ENCODE measurements at regions not wholly inside any gene's neighbourhood (a gene's known extent, or its start where the extent isn't known, plus 50 kb on each side); places are given as distances from the start of the nearest gene placed in this dataset.

DNA sequence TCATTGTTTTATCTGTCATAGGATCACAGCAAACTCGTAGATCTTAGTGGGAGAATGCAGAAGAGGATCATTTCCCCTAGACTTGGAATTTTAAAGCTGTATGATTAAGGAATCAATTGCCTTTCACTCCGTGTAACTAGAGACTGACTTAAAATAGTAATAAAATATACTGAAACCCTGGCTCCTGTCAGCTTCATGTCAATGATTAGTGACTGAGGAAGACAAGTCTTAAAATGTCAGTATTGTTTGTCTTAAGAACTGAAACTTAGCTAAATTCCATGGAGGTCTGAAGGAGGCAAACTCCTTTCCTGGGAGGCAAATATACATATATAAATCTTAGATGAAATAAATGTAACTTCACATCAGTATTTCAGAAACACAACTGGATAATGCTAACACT is 1016.7 kb upstream of the PCDH10 start:
- H3K4me3 ChIP-seq (replicated peaks in 1 of 2; ENCODE audit: low read depth in 1 of 2, low read length in 2 of 2) = no peak overlapping the region
- no peaks in the 10 kb centered on the region for H3K79me2 ChIP-seq (ENCODE audit: insufficient read depth, low read length)
- H2AFZ ChIP-seq (ENCODE audit: low read depth, low read length, poor library complexity, severe bottlenecking) = no peak overlapping the region
- no peaks in the 10 kb centered on the region for H3K9me2 ChIP-seq (ENCODE audit: insufficient read depth)
- ChIA-PET POLR2A (no interaction called here), RAD21 (ENCODE audit: low non-redundant PET in 1 of 2, low total read pairs in 2 of 2, uncharacterized antibody in 2 of 2, unreplicated experiment in 2 of 2) (no interaction called here), CTCF (no interaction called here)
- H3K4me2 ChIP-seq (ENCODE audit: low read length) = no peak overlapping the region
- no peak overlapping the region for H3K27ac ChIP-seq (ENCODE audit: low read depth, low read length)
- ATAC-seq (no peak), DNase-seq (ENCODE audit: low read depth, low spot score) (no peak)
- no peak overlapping the region for H3K9ac ChIP-seq (ENCODE audit: low read length)
- H3K27me3 ChIP-seq (ENCODE audit: insufficient read depth, low read length) = no peaks in the 10 kb centered on the region
- no peaks in the 10 kb centered on the region for H3K36me3 ChIP-seq (ENCODE audit: control insufficient read depth in 1 of 2, insufficient read depth in 2 of 2, low read length in 2 of 2)
- intact Hi-C loops (cut with micrococcal nuclease) = no loop called here
- no peaks in the 10 kb centered on the region for H3K9me3 ChIP-seq (ENCODE audit: control insufficient read depth in 1 of 2, insufficient read depth in 1 of 2, low read depth in 1 of 2, low read length in 2 of 2)
- H4K20me1 ChIP-seq (ENCODE audit: insufficient read depth) = no peaks in the 10 kb centered on the region
- no TSS peak for BruUV-seq (replicated peaks)
- H3K4me1 ChIP-seq (ENCODE audit: control insufficient read depth in 1 of 2, insufficient read depth in 2 of 2, low read length in 2 of 2) = no peaks in the 10 kb centered on the region
- TF ChIP-seq ZNF274 (IDR thresholded peaks at IDR 0.05; ENCODE audit: low read depth, low read length) = no peak
- TF ChIP-seq, protein P1, sequence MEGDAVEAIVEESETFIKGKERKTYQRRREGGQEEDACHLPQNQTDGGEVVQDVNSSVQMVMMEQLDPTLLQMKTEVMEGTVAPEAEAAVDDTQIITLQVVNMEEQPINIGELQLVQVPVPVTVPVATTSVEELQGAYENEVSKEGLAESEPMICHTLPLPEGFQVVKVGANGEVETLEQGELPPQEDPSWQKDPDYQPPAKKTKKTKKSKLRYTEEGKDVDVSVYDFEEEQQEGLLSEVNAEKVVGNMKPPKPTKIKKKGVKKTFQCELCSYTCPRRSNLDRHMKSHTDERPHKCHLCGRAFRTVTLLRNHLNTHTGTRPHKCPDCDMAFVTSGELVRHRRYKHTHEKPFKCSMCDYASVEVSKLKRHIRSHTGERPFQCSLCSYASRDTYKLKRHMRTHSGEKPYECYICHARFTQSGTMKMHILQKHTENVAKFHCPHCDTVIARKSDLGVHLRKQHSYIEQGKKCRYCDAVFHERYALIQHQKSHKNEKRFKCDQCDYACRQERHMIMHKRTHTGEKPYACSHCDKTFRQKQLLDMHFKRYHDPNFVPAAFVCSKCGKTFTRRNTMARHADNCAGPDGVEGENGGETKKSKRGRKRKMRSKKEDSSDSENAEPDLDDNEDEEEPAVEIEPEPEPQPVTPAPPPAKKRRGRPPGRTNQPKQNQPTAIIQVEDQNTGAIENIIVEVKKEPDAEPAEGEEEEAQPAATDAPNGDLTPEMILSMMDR (IDR thresholded peaks at IDR 0.05 in 2 of 3, conservative IDR thresholded peaks at IDR 0.05 in 1 of 3; ENCODE audit: borderline replicate concordance in 1 of 3, insufficient read depth in 1 of 3, low read depth in 2 of 3, low read length in 2 of 3) = no peak
- no peak for TF ChIP-seq POLR2AphosphoS5 (IDR thresholded peaks at IDR 0.05; ENCODE audit: low read depth, low read length)
- no peak for TF ChIP-seq RAD21 (IDR thresholded peaks at IDR 0.05; ENCODE audit: low read depth)
- TF ChIP-seq, protein P2, sequence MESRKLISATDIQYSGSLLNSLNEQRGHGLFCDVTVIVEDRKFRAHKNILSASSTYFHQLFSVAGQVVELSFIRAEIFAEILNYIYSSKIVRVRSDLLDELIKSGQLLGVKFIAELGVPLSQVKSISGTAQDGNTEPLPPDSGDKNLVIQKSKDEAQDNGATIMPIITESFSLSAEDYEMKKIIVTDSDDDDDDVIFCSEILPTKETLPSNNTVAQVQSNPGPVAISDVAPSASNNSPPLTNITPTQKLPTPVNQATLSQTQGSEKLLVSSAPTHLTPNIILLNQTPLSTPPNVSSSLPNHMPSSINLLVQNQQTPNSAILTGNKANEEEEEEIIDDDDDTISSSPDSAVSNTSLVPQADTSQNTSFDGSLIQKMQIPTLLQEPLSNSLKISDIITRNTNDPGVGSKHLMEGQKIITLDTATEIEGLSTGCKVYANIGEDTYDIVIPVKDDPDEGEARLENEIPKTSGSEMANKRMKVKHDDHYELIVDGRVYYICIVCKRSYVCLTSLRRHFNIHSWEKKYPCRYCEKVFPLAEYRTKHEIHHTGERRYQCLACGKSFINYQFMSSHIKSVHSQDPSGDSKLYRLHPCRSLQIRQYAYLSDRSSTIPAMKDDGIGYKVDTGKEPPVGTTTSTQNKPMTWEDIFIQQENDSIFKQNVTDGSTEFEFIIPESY (IDR thresholded peaks at IDR 0.05; ENCODE audit: extremely low read depth, insufficient replicate concordance, low read length) = no peak
- TF ChIP-seq FOSL1 (IDR thresholded peaks at IDR 0.05; ENCODE audit: low read depth) = no peak
- TF ChIP-seq POLR2A (IDR thresholded peaks at IDR 0.05; ENCODE audit: borderline replicate concordance, extremely low read depth, insufficient read depth, insufficient read length) = no peak
- no peak for TF ChIP-seq TCF7L2 (IDR thresholded peaks at IDR 0.05; ENCODE audit: borderline replicate concordance, extremely low read depth, insufficient read depth, insufficient read length)
- no peak for TF ChIP-seq EZH2phosphoT487 (IDR thresholded peaks at IDR 0.05; ENCODE audit: borderline replicate concordance)
- no peak for TF ChIP-seq SRF (IDR thresholded peaks at IDR 0.05; ENCODE audit: low read depth)
